ENCODE measurements at regions not wholly inside any gene's neighbourhood (a gene's known extent, or its start where the extent isn't known, plus 50 kb on each side); places are given as distances from the start of the nearest gene placed in this dataset.

DNA sequence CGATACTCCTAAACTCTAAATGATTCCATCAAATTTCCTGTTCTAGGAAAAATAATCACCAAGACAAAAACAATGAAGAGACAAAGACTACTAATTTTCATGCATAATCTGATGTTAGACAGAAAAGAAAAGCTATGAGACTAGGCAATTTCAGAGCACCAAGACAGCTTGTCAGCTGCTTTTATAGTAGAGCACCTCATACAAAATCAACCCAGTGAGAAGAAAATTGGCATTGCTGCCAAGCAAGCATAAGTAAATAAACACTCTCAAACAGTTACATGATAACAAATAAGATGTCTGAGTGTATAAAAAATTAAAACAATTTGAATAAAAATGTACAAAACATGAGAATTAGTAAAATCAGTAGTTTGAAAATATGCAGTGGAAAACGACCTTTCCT is 1544.6 kb downstream of the C4orf33 start:
- H3K27me3 Mint-ChIP-seq (ENCODE audit: unreplicated experiment): peaks cover 3% of the 10 kb centered on the region
- TF ChIP-seq, protein P1, sequence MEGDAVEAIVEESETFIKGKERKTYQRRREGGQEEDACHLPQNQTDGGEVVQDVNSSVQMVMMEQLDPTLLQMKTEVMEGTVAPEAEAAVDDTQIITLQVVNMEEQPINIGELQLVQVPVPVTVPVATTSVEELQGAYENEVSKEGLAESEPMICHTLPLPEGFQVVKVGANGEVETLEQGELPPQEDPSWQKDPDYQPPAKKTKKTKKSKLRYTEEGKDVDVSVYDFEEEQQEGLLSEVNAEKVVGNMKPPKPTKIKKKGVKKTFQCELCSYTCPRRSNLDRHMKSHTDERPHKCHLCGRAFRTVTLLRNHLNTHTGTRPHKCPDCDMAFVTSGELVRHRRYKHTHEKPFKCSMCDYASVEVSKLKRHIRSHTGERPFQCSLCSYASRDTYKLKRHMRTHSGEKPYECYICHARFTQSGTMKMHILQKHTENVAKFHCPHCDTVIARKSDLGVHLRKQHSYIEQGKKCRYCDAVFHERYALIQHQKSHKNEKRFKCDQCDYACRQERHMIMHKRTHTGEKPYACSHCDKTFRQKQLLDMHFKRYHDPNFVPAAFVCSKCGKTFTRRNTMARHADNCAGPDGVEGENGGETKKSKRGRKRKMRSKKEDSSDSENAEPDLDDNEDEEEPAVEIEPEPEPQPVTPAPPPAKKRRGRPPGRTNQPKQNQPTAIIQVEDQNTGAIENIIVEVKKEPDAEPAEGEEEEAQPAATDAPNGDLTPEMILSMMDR (IDR thresholded peaks at IDR 0.05): no peak
- no peak overlapping the region for H3K4me3 Mint-ChIP-seq (ENCODE audit: unreplicated experiment)
- no peak for DNase-seq (ENCODE audit: extremely low spot score, unreplicated experiment)
- H3K9me3 Mint-ChIP-seq (ENCODE audit: unreplicated experiment): peaks cover 3% of the 10 kb centered on the region
- no peaks in the 10 kb centered on the region for H3K4me1 Mint-ChIP-seq (ENCODE audit: unreplicated experiment)
- H3K36me3 Mint-ChIP-seq (ENCODE audit: unreplicated experiment): no peaks in the 10 kb centered on the region
- H3K27ac Mint-ChIP-seq (ENCODE audit: unreplicated experiment): no peak overlapping the region

DNA sequence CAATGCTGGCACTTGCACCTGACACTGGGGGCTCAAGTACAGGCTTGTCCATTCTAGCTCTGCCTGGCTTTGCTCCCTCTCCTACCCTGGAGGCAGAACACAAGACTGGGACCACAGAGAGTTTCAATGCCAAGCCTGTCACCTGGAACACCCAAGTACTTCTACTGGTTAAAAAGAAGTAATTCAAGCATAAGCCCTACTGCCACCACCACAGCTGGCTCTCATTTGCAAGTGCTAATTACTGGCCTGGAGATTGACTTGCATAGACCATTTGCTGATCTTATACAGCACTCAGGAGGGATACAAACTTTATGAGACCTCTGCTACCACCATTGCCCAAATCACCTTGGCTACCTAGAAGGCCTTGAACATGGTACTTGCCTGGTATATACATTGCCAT is 1550.9 kb downstream of the C4orf33 start:
- H3K4me3 Mint-ChIP-seq (ENCODE audit: unreplicated experiment): no peak overlapping the region
- H3K27me3 Mint-ChIP-seq (ENCODE audit: unreplicated experiment): peaks cover 33% of the 10 kb centered on the region

DNA sequence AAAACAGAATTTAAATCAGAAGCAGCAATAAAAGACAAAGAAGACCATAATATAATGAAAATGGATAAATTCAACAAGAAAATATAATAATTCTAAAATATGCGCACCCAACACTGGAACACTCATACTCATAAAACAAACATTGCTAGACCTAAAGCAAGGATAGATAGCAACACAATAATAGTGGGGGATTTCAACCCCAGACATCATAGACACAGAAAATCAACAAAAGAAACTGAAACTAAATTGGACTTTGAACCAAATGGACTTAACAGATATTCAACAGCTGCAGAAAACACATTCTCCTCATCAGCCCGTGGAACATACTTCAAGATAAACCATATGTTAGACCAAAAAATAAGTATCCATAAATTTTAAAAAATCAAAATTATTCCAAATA is 1552.6 kb downstream of the C4orf33 start:
- Mint-ChIP-seq H3K4me3 (ENCODE audit: unreplicated experiment) (no peak overlapping the region), H3K4me1 (ENCODE audit: unreplicated experiment) (no peaks in the 10 kb centered on the region), H3K27me3 (ENCODE audit: unreplicated experiment) (peaks cover 46% of the 10 kb centered on the region), H3K36me3 (ENCODE audit: unreplicated experiment) (no peaks in the 10 kb centered on the region), H3K9me3 (ENCODE audit: unreplicated experiment) (peaks cover 3% of the 10 kb centered on the region), H3K27ac (ENCODE audit: unreplicated experiment) (no peak overlapping the region)
- no peak for DNase-seq (ENCODE audit: extremely low spot score, unreplicated experiment)
- TF ChIP-seq, protein P1 (IDR thresholded peaks at IDR 0.05): no peak

More for the DNA sequence above, 1550.9 kb downstream of the C4orf33 start:
- Mint-ChIP-seq H3K27ac (ENCODE audit: unreplicated experiment) (no peak overlapping the region), H3K4me1 (ENCODE audit: unreplicated experiment) (no peaks in the 10 kb centered on the region), H3K9me3 (ENCODE audit: unreplicated experiment) (peaks cover 3% of the 10 kb centered on the region), H3K36me3 (ENCODE audit: unreplicated experiment) (no peaks in the 10 kb centered on the region)
- TF ChIP-seq, protein P1 (IDR thresholded peaks at IDR 0.05): no peak
- no peak for DNase-seq (ENCODE audit: extremely low spot score, unreplicated experiment)

DNA sequence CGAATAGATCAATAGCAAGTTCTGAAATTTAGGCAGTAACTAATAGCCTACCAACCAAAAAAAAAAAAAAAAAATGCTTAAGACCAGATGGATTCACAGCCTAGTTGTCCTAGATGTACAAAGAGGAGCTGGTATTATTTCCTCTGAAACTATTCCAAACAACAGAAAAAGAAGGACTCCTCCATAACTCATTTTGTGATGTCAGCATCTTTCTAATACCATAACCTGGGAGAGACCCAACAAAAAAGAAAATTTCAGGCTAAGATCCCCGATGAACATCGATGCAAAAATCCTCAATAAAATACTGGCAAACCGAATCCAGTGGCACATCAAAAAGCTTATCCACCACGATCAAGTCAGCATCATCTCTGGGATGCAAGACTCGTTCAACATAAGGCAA is 1557.9 kb downstream of the C4orf33 start:
- Mint-ChIP-seq H3K27me3 (ENCODE audit: unreplicated experiment) (peaks cover 40% of the 10 kb centered on the region), H3K4me3 (ENCODE audit: unreplicated experiment) (no peak overlapping the region), H3K36me3 (ENCODE audit: unreplicated experiment) (no peaks in the 10 kb centered on the region), H3K9me3 (ENCODE audit: unreplicated experiment) (peaks cover 24% of the 10 kb centered on the region), H3K4me1 (ENCODE audit: unreplicated experiment) (no peaks in the 10 kb centered on the region), H3K27ac (ENCODE audit: unreplicated experiment) (no peak overlapping the region)
- no peak for DNase-seq (ENCODE audit: extremely low spot score, unreplicated experiment)
- TF ChIP-seq, protein P1 (IDR thresholded peaks at IDR 0.05): no peak

DNA sequence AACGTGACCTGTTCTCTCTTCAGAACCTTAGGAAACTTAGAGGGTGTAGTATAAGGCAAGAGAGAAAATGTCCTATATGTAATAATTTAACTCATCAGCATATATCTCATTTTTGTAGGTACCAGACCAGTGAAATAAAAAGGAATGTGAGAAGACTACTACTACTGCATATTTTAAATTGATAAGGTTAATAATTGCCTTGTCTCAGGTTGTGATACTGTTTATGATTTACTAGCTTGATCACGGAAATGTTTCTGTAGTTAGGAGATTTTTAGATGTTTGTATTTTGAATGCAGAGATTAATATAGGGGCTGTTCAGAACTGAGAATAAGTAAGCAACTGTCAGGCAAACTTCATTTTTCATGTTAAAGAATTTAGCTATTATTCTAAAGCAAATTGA is 1563.4 kb downstream of the C4orf33 start:
- H3K9me3 Mint-ChIP-seq (ENCODE audit: unreplicated experiment): peaks cover 18% of the 10 kb centered on the region
- TF ChIP-seq, protein P1 (IDR thresholded peaks at IDR 0.05): no peak

More for the DNA sequence above, 1563.4 kb downstream of the C4orf33 start:
- DNase-seq (ENCODE audit: extremely low spot score, unreplicated experiment): no peak
- Mint-ChIP-seq H3K4me3 (ENCODE audit: unreplicated experiment) (no peak overlapping the region), H3K36me3 (ENCODE audit: unreplicated experiment) (no peaks in the 10 kb centered on the region), H3K4me1 (ENCODE audit: unreplicated experiment) (no peaks in the 10 kb centered on the region), H3K27ac (ENCODE audit: unreplicated experiment) (no peak overlapping the region), H3K27me3 (ENCODE audit: unreplicated experiment) (peaks cover 5% of the 10 kb centered on the region)
